ENCODE measurements at regions not wholly inside any gene's neighbourhood (a gene's known extent, or its start where the extent isn't known, plus 50 kb on each side); places are given as distances from the start of the nearest gene placed in this dataset.

GRCh38 chr19:23515551-23515950, 120.3 kb upstream of the ZNF91 start:
- H3K9ac ChIP-seq (ENCODE audit: low read depth in 2 of 2, low read length in 2 of 2): no peak overlapping the region
- H3K4me3 ChIP-seq: no peak overlapping the region
- H3K4me1 ChIP-seq: no peaks in the 10 kb centered on the region
- no peak overlapping the region for H3K27ac ChIP-seq
- no peak for DNase-seq
- H3K9me3 ChIP-seq: no peaks in the 10 kb centered on the region
- no peak for TF ChIP-seq CTCF (IDR thresholded peaks at IDR 0.05)
- intact Hi-C loops (cut with DNase I): no loop called here
- H3K27me3 ChIP-seq: no peaks in the 10 kb centered on the region
- no peaks in the 10 kb centered on the region for H3K36me3 ChIP-seq

- H3K9me3 ChIP-seq: no peaks in the 10 kb centered on the region
These were observed 117.1 kb upstream of the ZNF91 start for GRCh38 chr19:23512151-23512925.

GRCh38 chr19:23509686-23510450, 114.6 kb upstream of the ZNF91 start:
- H3K4me1 ChIP-seq: no peaks in the 10 kb centered on the region
- H3K27ac ChIP-seq: no peak overlapping the region
- no peak overlapping the region for H3K4me3 ChIP-seq
- no peak for TF ChIP-seq CTCF (IDR thresholded peaks at IDR 0.05)
- DNase-seq: no peak
- no peaks in the 10 kb centered on the region for H3K27me3 ChIP-seq
- H3K9ac ChIP-seq (ENCODE audit: low read depth in 2 of 2, low read length in 2 of 2): no peak overlapping the region
- H3K9me3 ChIP-seq: no peaks in the 10 kb centered on the region
- intact Hi-C loops (cut with DNase I): no loop called here
- no peaks in the 10 kb centered on the region for H3K36me3 ChIP-seq

More at GRCh38 chr19:23512151-23512925, 117.1 kb upstream of the ZNF91 start:
- Histone ChIP-seq H3K4me3 (no peak overlapping the region), H3K4me1 (no peaks in the 10 kb centered on the region), H3K27me3 (no peaks in the 10 kb centered on the region), H3K9ac (ENCODE audit: low read depth in 2 of 2, low read length in 2 of 2) (no peak overlapping the region), H3K27ac (no peak overlapping the region), H3K36me3 (no peaks in the 10 kb centered on the region)
- intact Hi-C loops (cut with DNase I): no loop called here
- TF ChIP-seq CTCF (IDR thresholded peaks at IDR 0.05): no peak
- DNase-seq: no peak

GRCh38 chr19:23507446-23507845, 112.2 kb upstream of the ZNF91 start:
- no peak for TF ChIP-seq CTCF (IDR thresholded peaks at IDR 0.05)
- intact Hi-C loops (cut with DNase I): no loop called here
- no peaks in the 10 kb centered on the region for H3K4me1 ChIP-seq
- no peaks in the 10 kb centered on the region for H3K36me3 ChIP-seq
- no peak overlapping the region for H3K4me3 ChIP-seq
- H3K9me3 ChIP-seq: no peaks in the 10 kb centered on the region
- no peaks in the 10 kb centered on the region for H3K27me3 ChIP-seq
- no peak overlapping the region for H3K9ac ChIP-seq (ENCODE audit: low read depth in 2 of 2, low read length in 2 of 2)
- no peak overlapping the region for H3K27ac ChIP-seq
- no peak for DNase-seq

GRCh38 chr19:23505738-23506137, 110.5 kb upstream of the ZNF91 start:
- intact Hi-C loops (cut with DNase I): no loop called here
- no peak overlapping the region for H3K9ac ChIP-seq (ENCODE audit: low read depth in 2 of 2, low read length in 2 of 2)
- H3K27ac ChIP-seq: no peak overlapping the region
- no peak for TF ChIP-seq CTCF (IDR thresholded peaks at IDR 0.05)
- H3K36me3 ChIP-seq: no peaks in the 10 kb centered on the region
- H3K4me1 ChIP-seq: no peaks in the 10 kb centered on the region
- H3K4me3 ChIP-seq: no peak overlapping the region
- H3K9me3 ChIP-seq: no peaks in the 10 kb centered on the region
- DNase-seq: no peak
- H3K27me3 ChIP-seq: no peaks in the 10 kb centered on the region
